ENCODE measurements at regions not wholly inside any gene's neighbourhood (a gene's known extent, or its start where the extent isn't known, plus 50 kb on each side); places are given as distances from the start of the nearest gene placed in this dataset.

- TF ChIP-seq, protein P1, sequence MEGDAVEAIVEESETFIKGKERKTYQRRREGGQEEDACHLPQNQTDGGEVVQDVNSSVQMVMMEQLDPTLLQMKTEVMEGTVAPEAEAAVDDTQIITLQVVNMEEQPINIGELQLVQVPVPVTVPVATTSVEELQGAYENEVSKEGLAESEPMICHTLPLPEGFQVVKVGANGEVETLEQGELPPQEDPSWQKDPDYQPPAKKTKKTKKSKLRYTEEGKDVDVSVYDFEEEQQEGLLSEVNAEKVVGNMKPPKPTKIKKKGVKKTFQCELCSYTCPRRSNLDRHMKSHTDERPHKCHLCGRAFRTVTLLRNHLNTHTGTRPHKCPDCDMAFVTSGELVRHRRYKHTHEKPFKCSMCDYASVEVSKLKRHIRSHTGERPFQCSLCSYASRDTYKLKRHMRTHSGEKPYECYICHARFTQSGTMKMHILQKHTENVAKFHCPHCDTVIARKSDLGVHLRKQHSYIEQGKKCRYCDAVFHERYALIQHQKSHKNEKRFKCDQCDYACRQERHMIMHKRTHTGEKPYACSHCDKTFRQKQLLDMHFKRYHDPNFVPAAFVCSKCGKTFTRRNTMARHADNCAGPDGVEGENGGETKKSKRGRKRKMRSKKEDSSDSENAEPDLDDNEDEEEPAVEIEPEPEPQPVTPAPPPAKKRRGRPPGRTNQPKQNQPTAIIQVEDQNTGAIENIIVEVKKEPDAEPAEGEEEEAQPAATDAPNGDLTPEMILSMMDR (IDR thresholded peaks at IDR 0.05): no peak
- no peak for TF ChIP-seq POLR2A (IDR thresholded peaks at IDR 0.05)
These were observed 445.8 kb downstream of the ATP23 start for GRCh38 chr12:58387199-58387598.
